Neural cell (in vitro differentiated cells): ENCODE measurements at regions not wholly inside any gene's neighbourhood (a gene's known extent, or its start where the extent isn't known, plus 50 kb on each side); places are given as distances from the start of the nearest gene placed in this dataset.

Source experiments
- EP300 ChIP-seq: fragments of 450-650 bp; conservative IDR thresholded peaks from 2 replicates; pipeline ENCODE4 v1.6.1; 2014; ENCODE audit warnings: antibody characterized with exemption, mild to moderate bottlenecking, moderate library complexity; ENCODE audit not compliant: poor library complexity, severe bottlenecking
- EZH2 ChIP-seq: fragments of 200-600, 300-800 bp; shearing (Covaris generic), sonication (generic); IDR thresholded peaks from 2 replicates; pipeline ENCODE4 v1.6.1; 2014; ENCODE audit warnings: antibody characterized with exemption, low read length, borderline replicate concordance, mild to moderate bottlenecking; ENCODE audit not compliant: insufficient read depth, poor library complexity, severe bottlenecking
- MXI1 ChIP-seq: fragments of 450-650 bp; conservative IDR thresholded peaks from 2 replicates; pipeline ENCODE4 v1.6.1; 2014; ENCODE audit warnings: antibody characterized with exemption, mild to moderate bottlenecking; ENCODE audit not compliant: poor library complexity, severe bottlenecking
- POLR2AphosphoS5 ChIP-seq: IDR thresholded peaks from 2 replicates; pipeline ENCODE4 v1.6.1; 2012
- SMC3 ChIP-seq: fragments of 450-650 bp; conservative IDR thresholded peaks from 2 replicates; pipeline ENCODE4 v1.6.1; 2014; ENCODE audit warnings: antibody characterized with exemption, mild to moderate bottlenecking, moderate library complexity; ENCODE audit not compliant: poor library complexity
- TAF1 ChIP-seq: IDR thresholded peaks from 2 replicates; pipeline ENCODE4 v1.6.1; 2012; ENCODE audit warnings: low read depth
- TF ChIP-seq, protein P1 (sequence below): fragments of 450-650 bp; IDR thresholded peaks from 2 replicates; pipeline ENCODE4 v1.5.1; 2014; ENCODE audit warnings: antibody characterized with exemption, mild to moderate bottlenecking, moderate library complexity; ENCODE audit not compliant: poor library complexity, severe bottlenecking

GRCh38 chr21:28615276-28615675 lies 377.4 kb downstream of the LTN1 start:
- TF ChIP-seq MXI1 (no peak), POLR2AphosphoS5 (no peak), EZH2 (no peak), EP300 (no peak), SMC3 (no peak), TAF1 (no peak)
- TF ChIP-seq, protein P1, sequence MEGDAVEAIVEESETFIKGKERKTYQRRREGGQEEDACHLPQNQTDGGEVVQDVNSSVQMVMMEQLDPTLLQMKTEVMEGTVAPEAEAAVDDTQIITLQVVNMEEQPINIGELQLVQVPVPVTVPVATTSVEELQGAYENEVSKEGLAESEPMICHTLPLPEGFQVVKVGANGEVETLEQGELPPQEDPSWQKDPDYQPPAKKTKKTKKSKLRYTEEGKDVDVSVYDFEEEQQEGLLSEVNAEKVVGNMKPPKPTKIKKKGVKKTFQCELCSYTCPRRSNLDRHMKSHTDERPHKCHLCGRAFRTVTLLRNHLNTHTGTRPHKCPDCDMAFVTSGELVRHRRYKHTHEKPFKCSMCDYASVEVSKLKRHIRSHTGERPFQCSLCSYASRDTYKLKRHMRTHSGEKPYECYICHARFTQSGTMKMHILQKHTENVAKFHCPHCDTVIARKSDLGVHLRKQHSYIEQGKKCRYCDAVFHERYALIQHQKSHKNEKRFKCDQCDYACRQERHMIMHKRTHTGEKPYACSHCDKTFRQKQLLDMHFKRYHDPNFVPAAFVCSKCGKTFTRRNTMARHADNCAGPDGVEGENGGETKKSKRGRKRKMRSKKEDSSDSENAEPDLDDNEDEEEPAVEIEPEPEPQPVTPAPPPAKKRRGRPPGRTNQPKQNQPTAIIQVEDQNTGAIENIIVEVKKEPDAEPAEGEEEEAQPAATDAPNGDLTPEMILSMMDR = no peak
